CD4-positive, alpha-beta T cell treated with Interleukin-6 at 100 ng/mL for 8 hours (primary cell): ENCODE measurements at regions not wholly inside any gene's neighbourhood (a gene's known extent, or its start where the extent isn't known, plus 50 kb on each side); places are given as distances from the start of the nearest gene placed in this dataset.
A peak's percentile ranks its signal among the peaks of the same experiment; 100 is the strongest.

Source experiments
- DNase-seq: peaks from one replicate; pipeline ENCODE4 v3.0.0-alpha.2; 2020; ENCODE audit warnings: mixed read lengths, low spot score

DNA sequence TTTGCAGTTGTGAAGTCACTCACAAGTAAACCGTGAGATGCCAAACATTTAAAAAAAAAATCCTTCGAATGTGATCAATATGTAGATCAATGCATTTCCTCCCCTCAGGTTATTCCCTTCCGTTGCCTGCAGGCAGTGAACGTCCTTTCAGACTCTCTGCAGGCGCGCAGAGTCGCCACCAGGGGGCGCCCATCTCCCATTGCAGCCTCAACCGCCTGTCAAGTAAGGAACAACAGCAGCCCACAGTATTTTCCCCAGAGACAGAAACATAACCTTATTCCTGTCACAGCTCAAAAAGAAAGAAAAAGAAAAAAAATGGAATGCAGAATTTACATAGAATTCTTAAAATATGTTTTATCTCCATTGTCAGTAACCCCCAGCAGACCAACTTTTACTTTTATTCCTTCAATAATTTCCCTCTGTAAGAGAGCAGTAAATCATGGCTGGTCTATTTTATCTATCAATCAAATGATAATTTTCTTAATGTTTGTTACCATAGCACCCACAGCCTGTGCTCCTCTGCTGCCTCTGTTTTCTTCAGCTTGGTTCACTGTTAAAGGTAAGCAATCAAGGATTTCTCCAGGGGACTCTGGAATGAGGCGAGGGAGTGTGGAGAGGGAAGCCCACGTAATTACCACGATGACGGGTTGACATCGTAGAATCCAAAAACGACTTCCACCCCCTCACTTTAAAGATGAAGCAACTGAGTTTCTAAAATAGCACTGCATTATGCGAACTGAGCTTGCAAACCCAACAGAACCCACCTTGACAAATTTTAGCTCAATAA lies 637.6 kb upstream of the ARGLU1 start:
- peak; percentile 21 for DNase-seq

DNA sequence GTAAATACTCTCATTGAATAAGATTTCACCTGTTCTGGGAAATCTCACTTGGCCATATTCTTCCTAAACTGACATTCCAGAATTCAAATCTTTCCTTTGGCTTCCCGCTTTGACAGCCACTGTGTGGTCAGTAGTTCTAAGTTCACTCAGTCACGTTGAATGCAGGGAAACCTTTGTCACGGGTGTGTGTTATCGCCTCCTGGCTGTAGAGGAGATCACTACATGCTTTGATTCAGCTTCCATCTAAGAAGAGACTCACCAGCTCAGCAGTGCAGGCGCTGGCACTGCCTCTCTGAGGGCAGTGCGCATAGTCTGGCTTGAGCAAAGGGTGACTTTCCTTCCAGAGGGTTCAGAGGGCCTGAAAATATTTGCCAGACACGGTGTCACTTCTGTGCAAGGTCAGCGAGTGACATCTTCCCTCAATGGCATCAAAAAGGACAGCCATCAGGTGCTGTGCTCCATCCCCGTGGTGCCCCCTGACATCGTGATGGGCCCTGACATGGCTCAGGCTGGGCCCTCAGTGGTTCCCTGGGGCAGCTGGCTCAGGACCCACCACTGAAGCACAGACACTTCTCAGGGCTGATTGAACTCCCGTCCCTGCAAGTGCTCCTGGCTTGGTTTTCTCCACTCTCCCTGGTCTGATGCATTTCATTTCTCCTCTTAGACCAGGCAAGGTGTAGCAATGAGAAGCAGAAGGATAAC lies 635.4 kb upstream of the ARGLU1 start:
- DNase-seq = no peak

DNA sequence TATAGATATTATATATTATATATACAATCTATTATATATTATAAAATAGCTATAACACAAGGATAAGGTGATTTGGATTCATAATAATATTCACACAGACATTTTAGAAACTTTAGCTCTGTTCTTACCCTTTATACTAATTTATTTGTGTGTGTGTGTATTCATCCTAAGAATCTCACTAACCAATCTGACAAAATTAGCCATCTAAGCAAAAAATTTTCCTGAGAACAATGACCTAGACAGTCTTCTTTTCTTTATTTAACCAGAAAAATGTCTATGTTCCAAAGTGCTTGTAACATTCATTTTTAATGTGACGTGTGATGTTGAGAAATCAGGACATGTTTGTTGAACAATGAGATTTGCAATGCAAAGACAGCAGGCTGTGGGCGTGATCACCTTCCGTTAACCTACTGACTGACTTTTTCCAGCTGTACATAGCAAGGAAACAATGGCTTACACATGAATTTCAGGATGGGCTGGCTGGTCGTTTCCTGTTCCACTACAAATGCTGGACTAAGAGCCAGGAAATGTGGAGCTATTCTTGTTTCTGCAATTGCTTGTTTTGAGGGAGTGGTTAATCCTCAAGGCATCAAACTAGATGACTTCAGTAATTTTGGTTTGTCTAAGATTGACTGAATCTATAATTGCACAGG lies 634.6 kb upstream of the ARGLU1 start:
- no peak for DNase-seq

DNA sequence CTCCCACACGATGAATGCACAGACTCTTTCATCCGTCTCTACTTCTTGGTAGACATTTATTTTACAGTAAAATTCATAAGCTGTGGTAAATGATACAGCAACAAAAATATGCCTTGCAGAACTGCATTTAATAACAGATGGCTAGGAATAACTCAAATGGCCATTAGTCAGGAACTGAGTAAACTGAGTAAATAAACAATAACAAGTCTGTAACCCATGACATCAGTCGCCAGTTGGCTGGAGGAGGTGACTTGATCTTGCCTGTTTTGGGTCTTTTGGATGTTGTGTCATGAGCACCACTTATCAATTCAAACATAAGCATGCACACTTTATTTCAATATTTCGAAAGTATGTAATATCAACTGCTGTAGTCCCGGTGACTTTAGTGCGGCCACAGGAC lies 632.6 kb upstream of the ARGLU1 start:
- no peak for DNase-seq

DNA sequence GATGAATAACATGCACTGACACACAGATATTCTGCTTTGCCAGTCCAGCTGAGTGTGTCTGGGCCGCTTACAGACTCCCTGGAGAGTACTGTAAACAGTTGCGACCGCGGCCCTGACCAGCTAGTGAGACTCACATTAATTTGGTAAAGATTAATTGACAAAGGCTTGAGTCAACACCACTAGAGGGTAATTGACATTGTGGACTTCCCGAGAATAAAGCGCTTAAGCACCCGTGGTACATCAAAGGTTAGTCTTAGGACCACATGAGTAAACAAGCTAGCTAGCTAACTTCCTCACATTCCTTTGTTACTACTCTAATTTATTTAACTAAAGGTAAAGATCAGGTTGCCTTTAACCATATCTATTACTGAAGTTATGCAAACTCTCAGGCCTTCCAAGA lies 624.4 kb upstream of the ARGLU1 start:
- DNase-seq = no peak

DNA sequence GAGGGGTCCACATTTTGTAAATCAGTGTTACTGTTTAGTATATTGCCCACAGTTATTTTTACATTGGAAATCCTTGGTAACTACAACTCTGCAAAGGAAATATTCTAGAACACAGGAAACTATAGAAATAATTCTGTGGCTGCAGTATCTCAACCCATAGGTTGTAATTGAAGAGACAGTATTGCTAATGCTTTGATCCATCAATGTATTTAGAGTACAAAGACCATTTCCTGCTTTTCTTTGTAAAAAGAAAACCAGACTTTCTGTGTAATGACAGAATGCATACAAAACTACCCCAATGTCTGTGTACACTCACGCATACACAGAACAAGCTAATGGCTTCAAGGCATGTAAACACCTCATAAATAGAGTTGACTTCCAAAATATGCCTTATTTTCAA lies 622.1 kb upstream of the ARGLU1 start:
- DNase-seq = no peak

DNA sequence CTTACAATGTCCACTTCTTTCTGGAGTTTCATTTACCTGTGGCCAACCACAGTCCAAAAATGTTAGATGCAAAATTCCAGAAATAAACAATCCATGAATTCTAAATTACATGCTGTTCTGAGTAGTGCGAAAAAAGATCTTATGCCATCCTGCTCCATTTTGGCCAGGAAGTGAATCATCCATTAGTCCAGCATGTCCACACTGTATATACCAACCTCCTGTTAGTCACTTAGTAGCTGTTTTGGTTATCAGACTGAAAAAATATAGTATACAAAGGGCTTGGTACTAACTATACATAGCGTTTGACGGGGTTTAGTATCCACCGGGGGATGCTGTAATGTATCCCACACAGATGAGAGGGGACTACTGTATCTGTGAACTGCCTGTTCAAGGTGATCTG lies 618.0 kb upstream of the ARGLU1 start:
- no peak for DNase-seq

DNA sequence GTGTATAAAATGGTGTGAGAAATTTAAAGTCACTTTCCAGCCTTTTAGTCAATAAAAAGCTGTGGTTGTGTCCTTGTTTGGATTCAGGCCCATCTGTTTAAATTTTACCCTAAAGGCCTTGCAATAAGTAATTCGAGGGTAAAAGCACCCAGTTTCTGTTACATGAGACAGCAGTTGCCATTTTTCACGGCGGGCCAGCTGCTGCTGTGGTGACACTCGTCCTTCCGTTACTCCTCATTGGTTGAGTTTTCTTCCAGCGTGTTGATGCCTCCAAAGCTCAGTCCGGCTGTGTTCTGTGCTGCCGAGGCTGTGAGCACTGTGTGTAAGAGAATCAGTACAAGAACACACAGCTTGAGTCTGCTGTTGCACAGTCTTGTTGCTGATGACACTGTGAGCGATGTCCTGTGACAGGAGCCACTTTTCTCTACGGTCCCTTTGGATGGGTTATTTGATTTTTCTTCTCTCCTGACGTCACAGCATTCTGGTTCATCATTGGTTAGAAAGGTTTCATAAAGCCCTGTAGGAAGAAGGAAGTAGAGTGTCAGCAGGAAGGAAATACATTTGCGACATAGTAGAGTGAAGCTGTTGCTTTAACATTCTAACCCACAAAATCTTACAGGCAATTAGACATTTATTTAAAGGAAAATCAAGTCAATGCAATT lies 602.5 kb upstream of the ARGLU1 start:
- no peak for DNase-seq

DNA sequence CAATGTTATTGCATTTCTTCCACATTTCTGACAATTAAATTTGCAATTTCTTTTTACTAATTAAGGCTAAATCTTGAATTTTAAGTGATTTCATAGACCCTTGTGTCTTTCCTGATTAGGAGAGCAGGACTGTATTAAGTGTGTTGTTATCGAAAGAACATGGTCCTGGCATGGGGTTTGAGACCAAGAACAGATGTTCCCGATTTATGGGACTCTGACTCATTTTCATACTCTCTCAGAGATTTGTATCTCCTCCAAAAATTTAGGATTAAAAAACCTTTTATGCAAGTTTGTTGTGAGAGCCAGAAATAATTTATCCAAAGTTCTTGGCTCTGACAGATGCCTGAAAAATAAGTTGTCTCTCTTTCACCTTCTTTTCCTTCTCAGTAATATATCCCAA lies 589.3 kb upstream of the ARGLU1 start:
- DNase-seq = no peak

DNA sequence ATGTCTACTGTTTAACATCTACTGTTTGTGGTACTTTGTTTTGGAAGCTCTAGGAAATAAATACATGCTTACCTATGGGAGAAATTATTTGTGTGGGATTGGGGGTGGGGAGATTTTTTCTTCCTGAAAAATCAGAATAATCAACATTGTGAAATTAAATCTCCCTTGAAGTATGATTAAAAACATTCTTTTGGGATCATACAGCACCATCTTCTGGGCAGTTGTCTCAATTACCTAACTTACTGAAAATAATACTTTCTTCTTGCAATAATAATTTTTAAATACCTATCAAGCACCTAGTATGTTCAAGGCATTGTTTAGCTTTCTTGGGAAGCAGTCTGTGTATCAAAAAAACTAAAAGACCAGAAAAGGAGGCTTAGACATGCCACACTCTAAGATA lies 576.5 kb upstream of the ARGLU1 start:
- no peak for DNase-seq

DNA sequence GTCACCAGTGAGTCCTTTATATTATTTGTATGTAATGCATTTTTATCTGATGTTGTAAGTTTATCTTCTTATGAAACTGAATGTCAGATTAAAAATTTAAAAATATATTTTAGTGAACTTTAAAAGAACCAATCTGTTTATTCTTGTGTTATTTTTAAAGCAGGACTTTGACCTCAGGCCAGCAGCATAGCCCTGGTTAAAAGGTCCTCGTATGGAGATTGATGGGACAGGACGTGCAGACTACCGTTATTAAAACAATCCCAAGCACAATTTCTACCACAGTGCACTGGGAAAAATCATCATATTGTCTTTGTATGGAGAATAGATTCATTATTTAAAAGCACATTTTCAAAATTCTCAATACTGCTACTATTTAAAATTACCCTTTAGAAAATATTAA lies 573.8 kb upstream of the ARGLU1 start:
- DNase-seq = no peak

DNA sequence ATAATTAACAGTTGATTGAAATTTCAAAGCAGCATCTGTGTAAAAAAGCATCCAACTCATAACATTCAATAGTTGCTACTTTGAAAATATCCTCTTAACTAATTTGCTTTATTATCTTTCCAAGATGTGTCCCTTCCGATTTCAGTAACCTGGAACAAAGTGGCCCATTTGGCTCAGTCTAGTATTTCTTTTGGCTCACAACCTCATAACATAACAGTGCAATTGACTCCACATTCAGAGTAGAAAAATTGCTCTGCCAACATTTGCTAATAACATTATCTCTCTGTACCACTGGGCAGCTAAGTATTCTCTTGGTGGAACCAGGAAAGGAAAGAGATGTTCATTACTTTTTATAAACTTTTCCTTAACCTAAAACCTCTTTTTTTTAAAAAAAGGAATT lies 571.1 kb upstream of the ARGLU1 start:
- DNase-seq = no peak

DNA sequence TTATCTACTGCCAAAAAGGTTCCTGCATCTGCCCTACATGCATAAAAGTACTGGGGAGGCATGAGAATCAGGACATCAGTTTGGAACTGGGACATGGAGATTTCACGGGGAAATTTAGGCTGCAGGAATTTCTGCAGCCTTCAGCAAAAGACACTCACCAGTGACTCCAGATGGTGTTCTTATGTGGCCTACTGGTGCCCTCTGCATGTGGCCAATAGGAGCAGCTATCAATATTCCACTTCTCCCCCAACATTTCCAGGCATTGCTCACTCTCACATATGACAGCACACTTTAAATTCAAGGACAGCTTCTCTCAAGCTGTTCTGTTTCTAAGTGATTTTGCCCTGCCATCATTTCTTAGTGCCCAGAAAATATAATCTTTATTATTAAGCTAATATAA lies 570.5 kb upstream of the ARGLU1 start:
- DNase-seq = no peak

DNA sequence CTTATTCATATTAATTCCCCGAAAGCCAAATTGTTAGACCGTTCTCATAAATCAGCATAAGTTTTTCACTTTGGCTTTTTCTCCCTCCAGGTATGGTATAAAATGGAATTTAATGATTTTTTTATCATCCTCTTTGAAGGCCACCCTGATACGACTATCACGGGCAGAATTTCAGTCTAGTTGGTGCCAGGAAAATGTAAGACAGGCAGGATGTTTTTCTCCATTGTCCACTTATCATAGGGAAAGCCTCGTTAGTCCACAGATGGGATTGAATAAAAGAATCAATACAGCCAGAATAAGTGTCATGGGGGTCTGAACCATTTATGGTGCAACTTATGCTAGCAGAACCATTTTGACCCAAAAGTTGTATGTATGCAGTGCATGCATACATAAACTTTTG lies 566.0 kb upstream of the ARGLU1 start:
- DNase-seq = no peak

DNA sequence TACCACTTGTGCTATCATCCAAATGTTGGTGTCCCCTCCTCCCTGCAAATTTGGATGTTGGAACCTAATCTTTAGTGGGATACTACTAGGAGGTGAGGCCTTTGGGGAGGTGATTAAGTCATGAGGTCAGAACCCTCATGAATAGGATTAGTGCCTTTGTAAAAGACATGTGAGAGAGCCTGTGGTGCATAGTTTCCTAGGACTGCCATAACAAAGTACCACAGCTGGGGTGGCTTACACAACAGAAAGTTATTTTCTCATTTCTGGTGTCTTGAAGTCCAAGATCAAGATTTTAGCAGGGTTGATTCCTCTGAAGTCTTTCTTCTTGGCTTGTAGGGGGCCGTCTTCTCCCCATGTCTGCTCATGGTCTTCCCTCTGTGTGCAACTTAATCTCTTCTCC lies 562.6 kb upstream of the ARGLU1 start:
- DNase-seq = no peak

DNA sequence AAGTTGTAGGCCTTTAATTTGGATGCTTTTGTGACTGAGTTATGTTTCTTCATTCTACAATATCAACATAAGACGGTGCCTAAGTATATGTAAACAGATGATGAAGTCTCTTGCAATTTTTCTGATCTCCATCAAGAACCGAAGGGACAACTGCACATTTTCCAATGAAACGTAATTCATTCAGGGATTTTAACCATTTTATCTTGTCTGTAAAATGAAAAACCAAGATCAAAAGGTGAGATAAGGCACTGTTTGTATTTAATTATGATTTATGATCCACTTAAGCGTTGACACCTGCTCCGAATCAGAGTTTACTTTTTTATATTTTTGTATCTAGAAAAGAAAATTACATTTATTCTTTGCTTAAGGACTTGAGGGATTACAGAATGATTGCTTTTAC lies 556.8 kb upstream of the ARGLU1 start:
- no peak for DNase-seq

DNA sequence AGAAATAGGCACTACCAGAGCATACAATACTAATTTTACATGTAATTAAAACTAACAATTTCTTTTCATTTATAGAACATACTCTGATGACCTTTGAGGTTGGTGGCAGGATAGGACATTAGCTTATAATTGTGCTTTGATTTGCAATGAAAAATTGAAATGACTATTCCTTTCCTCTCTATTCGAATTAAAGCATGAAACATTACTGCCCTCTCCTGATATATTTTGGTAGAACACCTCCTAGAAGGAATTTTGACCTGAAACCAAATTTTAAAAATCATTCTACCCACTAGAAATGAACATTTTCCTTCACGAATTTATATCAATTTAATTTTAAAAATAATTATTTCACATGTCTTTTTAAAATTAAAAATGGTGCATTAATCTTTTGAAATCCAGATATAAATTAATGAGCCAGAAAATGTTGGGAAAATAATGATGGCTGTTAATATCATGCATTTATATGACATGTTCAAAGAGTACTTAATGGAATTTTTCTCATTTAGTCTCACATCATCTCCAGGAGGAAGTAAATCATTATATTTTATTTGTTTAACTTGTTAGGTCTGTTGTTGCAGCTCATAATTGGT lies 556.3 kb upstream of the ARGLU1 start:
- no peak for DNase-seq

DNA sequence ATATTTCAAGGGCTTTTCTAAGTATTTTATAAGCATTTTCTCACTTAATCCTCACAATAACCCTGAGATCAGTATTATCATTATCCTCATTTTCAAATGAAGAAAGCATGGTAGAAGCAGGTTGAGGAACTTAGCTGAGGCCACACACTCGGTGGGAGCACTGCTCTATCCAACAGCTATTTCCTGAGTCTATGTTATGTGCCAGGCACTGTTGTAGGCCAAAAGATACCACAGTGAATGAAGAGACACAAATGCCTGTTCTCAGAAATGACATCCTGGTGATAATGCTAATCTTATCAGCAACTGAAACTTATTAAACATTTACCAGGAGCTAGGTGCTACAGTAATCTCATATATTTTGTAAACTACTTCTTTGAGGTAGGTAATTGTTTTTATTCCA lies 553.9 kb upstream of the ARGLU1 start:
- no peak for DNase-seq

DNA sequence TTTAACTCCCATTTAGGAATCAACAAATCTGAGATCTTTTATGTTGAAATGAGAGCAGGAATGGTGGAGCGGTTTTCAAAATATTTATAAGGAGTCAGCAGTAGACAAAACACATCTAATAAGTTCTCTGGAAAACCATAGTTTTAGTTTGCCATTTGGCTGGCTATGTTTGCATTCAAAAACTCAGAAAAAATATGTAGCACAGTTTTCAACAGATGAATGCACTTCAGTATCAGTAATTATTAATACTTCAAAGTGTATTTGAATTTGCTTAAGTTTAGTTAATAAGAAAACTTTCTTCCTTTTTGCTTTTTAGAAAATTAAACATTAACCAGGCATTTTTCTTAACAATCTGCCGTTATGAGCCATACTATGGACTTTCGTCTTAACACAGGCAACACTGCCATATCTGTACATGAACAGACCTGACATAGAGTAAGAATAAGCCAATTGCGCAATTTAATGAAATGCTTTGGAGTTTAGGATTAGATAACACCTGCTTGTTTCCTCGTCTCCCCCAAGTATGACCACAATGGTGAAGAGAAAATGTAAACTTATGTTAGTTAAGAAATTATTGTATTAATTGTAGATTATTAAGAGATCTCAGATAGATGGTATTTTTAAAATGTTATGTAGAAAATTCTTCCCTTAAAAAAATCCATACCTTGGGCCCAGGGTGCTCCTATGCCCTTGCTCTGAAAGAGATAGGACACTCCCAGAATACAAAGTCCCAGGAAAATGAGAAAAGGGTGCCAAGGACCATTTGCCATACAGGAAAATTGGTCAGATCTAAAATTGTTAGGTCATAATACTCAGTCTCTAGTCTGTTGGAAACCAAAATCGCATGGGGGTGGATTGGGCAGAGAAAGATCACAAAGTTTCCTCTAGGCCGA lies 552.3 kb upstream of the ARGLU1 start:
- DNase-seq = no peak

DNA sequence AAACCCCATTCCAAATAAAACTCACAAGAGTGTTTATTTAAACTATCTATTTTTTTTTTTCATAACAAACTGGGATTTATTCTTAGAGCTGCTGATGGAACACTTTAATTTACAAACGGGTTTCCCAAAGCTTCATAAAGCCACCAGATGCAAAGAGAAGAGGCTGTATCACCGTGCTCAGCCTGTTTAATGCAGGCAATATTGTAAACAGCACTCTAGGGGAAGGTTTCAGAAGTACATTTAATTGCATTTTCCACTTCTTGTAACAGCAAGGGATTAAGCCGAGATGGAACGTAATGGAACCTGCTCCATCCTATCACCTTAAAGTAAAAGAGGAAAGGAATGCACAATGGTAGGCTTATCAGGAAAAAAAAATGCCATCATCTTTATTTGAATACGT lies 550.6 kb upstream of the ARGLU1 start:
- no peak for DNase-seq

DNA sequence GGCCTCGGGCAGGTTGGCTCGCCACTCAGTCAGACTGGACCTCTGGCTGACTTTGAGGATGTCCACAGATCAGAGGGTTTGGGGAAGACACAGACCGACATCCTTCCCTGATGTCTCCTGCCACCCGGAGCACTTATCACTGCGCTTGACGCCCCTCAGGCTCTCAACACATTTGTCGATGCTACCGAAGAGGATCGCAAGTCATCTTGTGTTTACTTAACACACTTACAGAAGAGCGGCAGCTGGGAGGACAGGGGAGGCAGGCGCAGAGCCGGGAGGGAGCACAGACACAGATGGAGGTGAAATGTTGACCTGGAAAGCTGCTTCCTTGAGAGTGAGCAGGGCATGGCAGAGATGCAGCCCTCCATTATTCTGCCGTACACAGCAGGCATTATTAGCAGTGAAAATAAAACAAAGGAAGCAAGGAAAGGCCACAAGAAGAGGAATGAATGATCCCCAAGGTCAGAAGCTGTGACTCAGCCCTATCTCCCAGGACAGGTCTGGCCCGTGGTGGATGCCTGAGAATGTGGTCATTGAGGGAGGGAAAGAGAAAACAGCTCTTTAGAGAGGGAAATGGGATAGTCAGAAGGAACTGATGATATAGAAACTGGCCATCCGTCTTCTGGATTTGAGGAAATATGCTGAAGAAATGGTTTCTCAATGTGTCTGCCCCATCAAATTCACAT lies 549.5 kb upstream of the ARGLU1 start:
- DNase-seq = no peak
